T-cell (primary cell): ENCODE measurements at regions not wholly inside any gene's neighbourhood (a gene's known extent, or its start where the extent isn't known, plus 50 kb on each side); places are given as distances from the start of the nearest gene placed in this dataset.

Experiments used
- ATAC-seq, 4 experiments: fragments of 200-7000 bp in 3 of 4; fragments of 150-1000 bp in 1 of 4; cut with Tn5 transposase; replicated peaks in 1 of 4; 1 replicate in 3 of 4; 2 replicates in 1 of 4; pipeline ENCODE4 v1.10.0; 2021; ENCODE audit warnings: moderate library complexity in 3 of 4, mild to moderate bottlenecking in 2 of 4, moderate number of reproducible peaks in 1 of 4
- CTCF ChIA-PET, 2 donors: fragments of 300-600 bp; sonication (Branson Sonifier 250); formaldehyde crosslinking; loops; one replicate each; lab custom pipeline; 2022; ENCODE audit warnings: antibody characterized with exemption in 2 of 2; lab: Charles Lee
- POLR2A ChIA-PET, 2 donors: fragments of 300-600 bp; sonication (Branson Sonifier 250); formaldehyde crosslinking; loops; one replicate each; lab custom pipeline; 2022; ENCODE audit warnings: antibody characterized with exemption in 2 of 2; lab: Charles Lee
- DNase-seq, 35 experiments: peaks; one replicate each; pipeline versions ENCODE4 v3.0.0 to v3.0.0-alpha.2; 2013 to 2023
- H3K27ac ChIP-seq: one replicate; pipeline ENCODE4 v1.5.1; 2013; ENCODE audit warnings: low read length
- H3K27me3 ChIP-seq, 2 experiments: replicated peaks in 1 of 2; 1 replicate in 1 of 2; 2 replicates in 1 of 2; pipeline versions ENCODE4 v1.6.1 to v1.7.0; 2013; ENCODE audit warnings: low read length in 1 of 2, mixed read lengths in 1 of 2; ENCODE audit not compliant: control insufficient read depth in 2 of 2, insufficient read depth in 2 of 2; ENCODE audit errors: extremely low read depth in 1 of 2
- H3K36me3 ChIP-seq, 2 donors: 1 replicate in 1 of 2; 2 replicates in 1 of 2; pipeline versions ENCODE4 v1.6.1 to v1.7.0; 2013; ENCODE audit warnings: low read length in 1 of 2; ENCODE audit not compliant: control insufficient read depth in 2 of 2, insufficient read depth in 1 of 2; ENCODE audit errors: extremely low read depth in 1 of 2
- H3K4me1 ChIP-seq, 2 experiments: 1 replicate in 1 of 2; 2 replicates in 1 of 2; pipeline versions ENCODE4 v1.6.1 to v1.7.0; 2013; ENCODE audit warnings: low read length in 2 of 2, mixed read lengths in 1 of 2; ENCODE audit not compliant: insufficient read depth in 2 of 2, control insufficient read depth in 1 of 2; ENCODE audit errors: extremely low read depth in 1 of 2
- H3K4me3 ChIP-seq, 2 donors: 1 replicate in 1 of 2; 2 replicates in 1 of 2; pipeline versions ENCODE4 v1.5.1 to v1.7.0; 2013; ENCODE audit warnings: mild to moderate bottlenecking in 2 of 2, low read length in 1 of 2, moderate library complexity in 1 of 2; ENCODE audit not compliant: control insufficient read depth in 1 of 2; ENCODE audit errors: extremely low read depth in 1 of 2
- H3K9me3 ChIP-seq: 2 replicates; pipeline ENCODE4 v1.7.0; 2013
- H3K27ac Mint-ChIP-seq, 2 donors: one replicate each; pipeline ENCODE4 v1.8.0; 2020 to 2021; ENCODE audit warnings: mild to moderate bottlenecking in 2 of 2, mixed read lengths in 2 of 2
- H3K27me3 Mint-ChIP-seq, 2 donors: one replicate each; pipeline ENCODE4 v1.8.0; 2021 to 2022; ENCODE audit warnings: mixed read lengths in 2 of 2
- H3K36me3 Mint-ChIP-seq: one replicate; pipeline ENCODE4 v1.8.0; 2021; ENCODE audit warnings: mixed read lengths
- H3K4me1 Mint-ChIP-seq, 3 donors: one replicate each; pipeline ENCODE4 v1.8.0; 2020 to 2022; ENCODE audit warnings: mixed read lengths in 3 of 3, mild to moderate bottlenecking in 1 of 3
- H3K4me3 Mint-ChIP-seq, 3 donors: one replicate each; pipeline ENCODE4 v1.8.0; 2020 to 2022; ENCODE audit warnings: mild to moderate bottlenecking in 3 of 3, mixed read lengths in 3 of 3, moderate library complexity in 3 of 3
- H3K9me3 Mint-ChIP-seq, 3 donors: one replicate each; pipeline ENCODE4 v1.8.0; 2020 to 2022; ENCODE audit warnings: mixed read lengths in 3 of 3
- WGBS: methylation state at CpG from one replicate; pipeline ENCODE4 v1.1.5; 2013; ENCODE audit warnings: missing lambda C conversion rate; ENCODE audit not compliant: insufficient coverage; 5-methylcytosine and 5-hydroxymethylcytosine counted together

GRCh38 chr15:96243701-96244100 is 86.8 kb upstream of the NR2F2 start:
- CTCF ChIA-PET, result no interaction called here
- Mint-ChIP-seq H3K9me3 (peaks cover 0 to 8% (median 6%) of the 10 kb centered on the region in 3 donors), H3K4me3 (no peak overlapping the region), H3K27ac (no peak overlapping the region), H3K36me3 (no peaks in the 10 kb centered on the region), H3K4me1 (no peaks in the 10 kb centered on the region), H3K27me3 (peaks cover 9 to 28% of the 10 kb centered on the region in 2 donors)
- DNase-seq (no peak), ATAC-seq (no peak)
- no peaks in the 10 kb centered on the region for H3K4me1 ChIP-seq
- no peaks in the 10 kb centered on the region for H3K36me3 ChIP-seq
- no peak overlapping the region for H3K4me3 ChIP-seq
- 58% methylated on average over 3 of the region's 4 CpGs for WGBS
- POLR2A ChIA-PET, result no interaction called here
- no peak overlapping the region for H3K27ac ChIP-seq
- peaks cover 0 to 5% of the 10 kb centered on the region in 2 experiments for H3K27me3 ChIP-seq
- no peaks in the 10 kb centered on the region for H3K9me3 ChIP-seq

DNA sequence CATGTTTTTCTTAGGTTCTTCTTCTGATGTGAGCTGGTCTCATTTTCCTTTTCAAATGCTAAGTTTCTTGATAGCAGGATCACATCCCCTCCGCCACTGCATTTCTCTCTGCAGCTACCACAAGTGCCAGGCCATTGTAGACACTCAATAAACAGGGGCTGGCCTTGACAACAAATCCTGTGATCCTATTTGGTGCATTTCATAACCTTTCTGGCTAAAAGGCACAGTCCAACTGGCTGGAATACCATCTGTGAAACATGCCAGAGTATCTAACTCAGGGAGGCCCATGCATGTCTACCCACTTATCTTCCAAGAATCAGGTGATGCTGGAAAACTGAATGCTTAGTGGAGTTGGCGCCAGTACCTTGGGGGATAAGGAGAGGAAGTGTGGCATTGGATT is 85.2 kb upstream of the NR2F2 start:
- Histone ChIP-seq H3K4me1 (no peaks in the 10 kb centered on the region), H3K27ac (no peak overlapping the region), H3K36me3 (no peaks in the 10 kb centered on the region), H3K9me3 (no peaks in the 10 kb centered on the region), H3K27me3 (peaks cover 0 to 5% of the 10 kb centered on the region in 2 experiments), H3K4me3 (no peak overlapping the region)
- Mint-ChIP-seq H3K4me1 (no peaks in the 10 kb centered on the region), H3K36me3 (no peaks in the 10 kb centered on the region), H3K4me3 (no peak overlapping the region), H3K9me3 (peaks cover 0 to 8% (median 6%) of the 10 kb centered on the region in 3 donors), H3K27ac (no peak overlapping the region), H3K27me3 (peaks cover 8 to 31% of the 10 kb centered on the region in 2 donors)
- no peak for DNase-seq
- no peak for ATAC-seq
- ChIA-PET CTCF (no interaction called here), POLR2A (no interaction called here)
- 100% methylated on average over 1 of the region's 2 CpGs for WGBS

GRCh38 chr15:96246057-96246456 is 84.4 kb upstream of the NR2F2 start:
- Mint-ChIP-seq H3K27ac (no peak overlapping the region), H3K4me1 (no peaks in the 10 kb centered on the region), H3K9me3 (peaks cover 0 to 11% (median 6%) of the 10 kb centered on the region in 3 donors), H3K4me3 (no peak overlapping the region), H3K27me3 (peaks cover 8 to 31% of the 10 kb centered on the region in 2 donors), H3K36me3 (no peaks in the 10 kb centered on the region)
- WGBS, result no CpG with 5 or more reads among the region's 4 CpGs
- no peaks in the 10 kb centered on the region for H3K36me3 ChIP-seq
- no peaks in the 10 kb centered on the region for H3K9me3 ChIP-seq
- H3K4me3 ChIP-seq, result no peak overlapping the region
- POLR2A ChIA-PET, result no interaction called here
- no peak overlapping the region for H3K27ac ChIP-seq
- CTCF ChIA-PET, result no interaction called here
- no peaks in the 10 kb centered on the region for H3K4me1 ChIP-seq
- H3K27me3 ChIP-seq, result peaks cover 0 to 5% of the 10 kb centered on the region in 2 experiments
- DNase-seq (no peak), ATAC-seq (no peak)

GRCh38 chr15:96247621-96248305 is 82.7 kb upstream of the NR2F2 start:
- Histone ChIP-seq H3K36me3 (no peaks in the 10 kb centered on the region), H3K4me3 (no peak overlapping the region), H3K27ac (no peak overlapping the region), H3K9me3 (no peaks in the 10 kb centered on the region), H3K27me3 (peaks cover 0 to 5% of the 10 kb centered on the region in 2 experiments), H3K4me1 (no peaks in the 10 kb centered on the region)
- ATAC-seq (no peak), DNase-seq (no peak)
- CTCF ChIA-PET, result no interaction called here
- no peaks in the 10 kb centered on the region for H3K4me1 Mint-ChIP-seq
- peaks cover 0 to 16% (median 6%) of the 10 kb centered on the region in 3 donors for H3K9me3 Mint-ChIP-seq
- H3K27ac Mint-ChIP-seq, result no peak overlapping the region
- WGBS, result no CpG with 5 or more reads among the region's 2 CpGs
- peaks cover 10 to 40% of the 10 kb centered on the region in 2 donors for H3K27me3 Mint-ChIP-seq
- POLR2A ChIA-PET, result no interaction called here
- H3K36me3 Mint-ChIP-seq, result no peaks in the 10 kb centered on the region
- H3K4me3 Mint-ChIP-seq, result no peak overlapping the region

GRCh38 chr15:96252148-96252547 is 78.4 kb upstream of the NR2F2 start:
- Mint-ChIP-seq H3K4me3 (no peak overlapping the region), H3K27me3 (peaks cover 2 to 19% of the 10 kb centered on the region in 2 donors), H3K27ac (no peak overlapping the region), H3K4me1 (no peaks in the 10 kb centered on the region), H3K9me3 (peaks cover 0 to 7% (median 6%) of the 10 kb centered on the region in 3 donors), H3K36me3 (no peaks in the 10 kb centered on the region)
- DNase-seq (no peak), ATAC-seq (no peak)
- POLR2A ChIA-PET, result no interaction called here
- Histone ChIP-seq H3K4me1 (no peaks in the 10 kb centered on the region), H3K27ac (no peak overlapping the region), H3K4me3 (no peak overlapping the region), H3K9me3 (no peaks in the 10 kb centered on the region), H3K36me3 (no peaks in the 10 kb centered on the region), H3K27me3 (no peaks in the 10 kb centered on the region)
- 87% methylated on average over 3 of the region's 5 CpGs for WGBS
- CTCF ChIA-PET, result no interaction called here

GRCh38 chr15:96253006-96253747 is 77.3 kb upstream of the NR2F2 start:
- Histone ChIP-seq H3K27me3 (no peaks in the 10 kb centered on the region), H3K27ac (no peak overlapping the region), H3K9me3 (no peaks in the 10 kb centered on the region), H3K4me1 (no peaks in the 10 kb centered on the region), H3K36me3 (no peaks in the 10 kb centered on the region), H3K4me3 (no peak overlapping the region)
- WGBS, result no CpG with 5 or more reads among the region's 7 CpGs
- ChIA-PET CTCF (no interaction called here), POLR2A (no interaction called here)
- DNase-seq, result no peak
- Mint-ChIP-seq H3K4me3 (no peak overlapping the region), H3K9me3 (peaks cover 0 to 7% (median 2%) of the 10 kb centered on the region in 3 donors), H3K27ac (no peak overlapping the region), H3K27me3 (peaks cover 2 to 16% of the 10 kb centered on the region in 2 donors), H3K4me1 (no peaks in the 10 kb centered on the region), H3K36me3 (no peaks in the 10 kb centered on the region)
- no peak for ATAC-seq
